ENCODE measurements at regions not wholly inside any gene's neighbourhood (a gene's known extent, or its start where the extent isn't known, plus 50 kb on each side); places are given as distances from the start of the nearest gene placed in this dataset.

DNA sequence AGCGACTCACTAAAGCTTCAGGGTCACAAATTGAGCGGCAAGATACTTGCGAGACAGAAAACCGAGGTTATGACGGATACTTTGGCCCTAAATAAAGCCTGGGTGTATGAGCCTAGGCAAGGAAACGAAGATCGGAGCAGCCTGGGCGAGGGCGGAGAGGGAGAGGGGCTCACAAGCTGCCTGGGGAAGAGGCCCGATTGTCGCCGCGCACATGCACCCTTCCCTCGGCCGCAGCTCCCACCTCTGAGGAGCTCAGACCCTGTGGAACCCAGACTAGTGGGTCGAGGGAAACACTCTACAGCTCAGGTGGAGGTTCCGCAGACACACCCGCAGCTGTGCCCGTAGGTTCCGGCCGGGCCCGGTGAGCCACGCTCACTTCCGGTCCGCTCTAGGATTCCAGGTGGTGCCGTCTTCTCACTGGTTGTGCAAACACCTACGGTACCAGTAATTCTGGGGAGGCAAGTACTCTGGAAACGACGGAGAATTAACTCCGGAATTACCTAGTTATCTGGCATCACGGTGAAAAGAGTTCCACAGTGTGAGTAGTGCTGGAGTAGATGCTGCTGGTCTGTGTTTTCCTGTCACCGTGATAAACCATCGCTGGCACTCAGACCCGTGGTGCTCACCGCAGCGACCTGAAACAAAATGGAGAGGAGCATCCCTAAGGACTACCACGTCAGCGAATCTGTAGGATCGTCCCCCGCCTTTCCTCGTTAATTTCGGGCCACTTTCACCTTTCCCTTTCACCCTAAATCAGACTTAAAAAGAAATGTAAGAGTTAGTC is 61.5 kb downstream of the GPX5 start:
- TF ChIP-seq, protein P1, sequence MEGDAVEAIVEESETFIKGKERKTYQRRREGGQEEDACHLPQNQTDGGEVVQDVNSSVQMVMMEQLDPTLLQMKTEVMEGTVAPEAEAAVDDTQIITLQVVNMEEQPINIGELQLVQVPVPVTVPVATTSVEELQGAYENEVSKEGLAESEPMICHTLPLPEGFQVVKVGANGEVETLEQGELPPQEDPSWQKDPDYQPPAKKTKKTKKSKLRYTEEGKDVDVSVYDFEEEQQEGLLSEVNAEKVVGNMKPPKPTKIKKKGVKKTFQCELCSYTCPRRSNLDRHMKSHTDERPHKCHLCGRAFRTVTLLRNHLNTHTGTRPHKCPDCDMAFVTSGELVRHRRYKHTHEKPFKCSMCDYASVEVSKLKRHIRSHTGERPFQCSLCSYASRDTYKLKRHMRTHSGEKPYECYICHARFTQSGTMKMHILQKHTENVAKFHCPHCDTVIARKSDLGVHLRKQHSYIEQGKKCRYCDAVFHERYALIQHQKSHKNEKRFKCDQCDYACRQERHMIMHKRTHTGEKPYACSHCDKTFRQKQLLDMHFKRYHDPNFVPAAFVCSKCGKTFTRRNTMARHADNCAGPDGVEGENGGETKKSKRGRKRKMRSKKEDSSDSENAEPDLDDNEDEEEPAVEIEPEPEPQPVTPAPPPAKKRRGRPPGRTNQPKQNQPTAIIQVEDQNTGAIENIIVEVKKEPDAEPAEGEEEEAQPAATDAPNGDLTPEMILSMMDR (IDR thresholded peaks at IDR 0.05; ENCODE audit: insufficient read depth, low read depth, low read length), result no peak
- TF ChIP-seq EZH2 (IDR thresholded peaks at IDR 0.05; ENCODE audit: insufficient read depth, low read length), result no peak
